ENCODE measurements at regions not wholly inside any gene's neighbourhood (a gene's known extent, or its start where the extent isn't known, plus 50 kb on each side); places are given as distances from the start of the nearest gene placed in this dataset.

DNA sequence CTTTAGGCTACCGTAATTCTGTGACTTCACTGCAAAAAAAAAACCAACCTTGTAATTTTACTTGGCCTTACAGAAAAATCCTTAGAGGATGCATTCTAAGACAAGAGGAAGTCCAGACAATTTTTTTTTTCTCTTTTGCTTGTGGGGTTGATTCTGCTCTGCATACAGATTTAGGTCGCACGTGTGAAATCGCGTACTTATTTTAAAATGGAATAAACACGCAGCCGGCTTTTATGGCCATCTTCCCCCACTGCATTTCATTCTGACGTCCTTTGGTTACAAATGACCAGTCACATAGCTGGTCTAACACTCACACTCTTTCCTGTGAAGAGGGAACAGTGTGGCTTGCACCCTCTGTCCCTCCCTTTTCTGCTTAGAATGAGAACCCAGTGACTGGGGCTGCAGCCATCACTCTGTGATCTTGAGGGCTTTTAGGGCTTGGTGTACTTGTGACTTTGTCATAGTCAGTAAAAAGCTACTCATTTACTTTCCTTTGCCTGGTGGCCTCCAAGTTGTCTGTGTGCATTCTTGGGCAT lies 63.6 kb upstream of the CARD11 start:
- TF ChIP-seq CTCF (IDR thresholded peaks at IDR 0.05; ENCODE audit: insufficient read depth, missing control alignments): no peak
- FAIRE-seq: no peak
- no peak for DNase-seq (ENCODE audit: insufficient read length, low spot score)

DNA sequence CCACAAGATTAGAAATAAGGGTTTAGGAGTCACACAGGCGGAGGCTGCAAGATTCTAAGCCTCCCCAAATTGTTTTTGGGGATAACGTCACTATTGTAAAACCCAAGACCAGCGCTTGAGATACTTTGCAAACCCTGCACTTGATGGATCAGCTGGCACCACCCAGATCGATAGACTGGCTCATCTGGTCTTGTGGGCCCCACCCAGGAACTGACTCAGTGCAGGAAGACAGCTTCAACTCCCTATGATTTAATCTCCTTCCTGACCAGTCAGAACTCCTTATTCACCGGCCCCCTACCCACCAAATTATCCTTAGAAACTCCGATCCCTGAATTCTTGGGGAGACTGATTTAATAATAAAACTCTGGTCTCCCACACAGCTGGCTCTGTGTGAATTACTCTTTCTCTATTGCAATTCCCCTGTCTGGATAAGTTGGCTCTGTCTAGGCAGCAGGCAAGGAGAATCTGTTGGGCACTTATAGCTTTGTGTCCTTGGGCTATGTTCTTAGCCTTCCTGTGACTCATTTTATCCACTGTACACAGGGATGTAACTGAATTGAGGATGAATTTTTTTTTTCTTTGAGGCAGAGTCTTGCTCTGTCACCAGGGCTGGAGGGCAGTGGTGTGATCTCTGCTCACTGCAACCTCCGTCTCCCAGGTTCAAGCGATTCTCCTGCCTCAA lies 64.4 kb upstream of the CARD11 start:
- DNase-seq (ENCODE audit: insufficient read length, low spot score) (no peak), FAIRE-seq (no peak)
- TF ChIP-seq CTCF (IDR thresholded peaks at IDR 0.05; ENCODE audit: insufficient read depth, missing control alignments): no peak

DNA sequence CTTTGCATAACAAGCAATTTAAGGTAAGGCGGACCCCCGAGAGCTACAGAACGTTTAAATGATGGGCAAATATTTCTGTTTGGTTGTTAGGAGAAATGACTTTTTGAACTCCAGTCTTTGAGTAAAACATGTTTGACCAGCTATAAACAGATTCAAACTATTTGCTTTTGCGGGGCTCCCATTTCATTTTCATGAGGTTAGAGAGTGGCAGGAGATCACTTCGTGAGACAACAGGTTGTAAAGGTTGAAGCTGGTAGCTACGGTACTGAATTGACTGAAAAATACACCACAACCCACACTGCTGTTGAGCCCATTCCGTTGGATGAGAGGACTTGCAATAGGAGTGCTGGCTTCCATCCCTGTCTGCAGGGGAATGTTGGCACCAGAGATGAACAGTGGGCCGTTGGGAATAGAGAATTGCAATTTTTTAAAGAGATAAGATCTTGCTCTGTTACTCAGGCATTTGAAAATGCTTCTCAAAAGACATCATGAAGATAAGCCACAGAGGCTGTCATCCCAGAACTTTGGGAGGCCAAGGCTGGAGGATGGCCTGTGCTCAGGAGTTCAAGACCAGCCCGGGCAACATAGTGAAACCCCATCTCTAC lies 65.7 kb upstream of the CARD11 start:
- no peak for DNase-seq (ENCODE audit: insufficient read length, low spot score)
- FAIRE-seq: no peak
- TF ChIP-seq CTCF (IDR thresholded peaks at IDR 0.05; ENCODE audit: insufficient read depth, missing control alignments): no peak

GRCh38 chr7:3112479-3113134 lies 68.9 kb upstream of the CARD11 start:
- FAIRE-seq (no peak), DNase-seq (ENCODE audit: insufficient read length, low spot score) (no peak)
- no peak for TF ChIP-seq CTCF (IDR thresholded peaks at IDR 0.05; ENCODE audit: insufficient read depth, missing control alignments)

- no peak for DNase-seq (ENCODE audit: insufficient read length, low spot score)
- no peak for TF ChIP-seq CTCF (IDR thresholded peaks at IDR 0.05; ENCODE audit: insufficient read depth, missing control alignments)
- no peak for FAIRE-seq
Observed at GRCh38 chr7:3114917-3115316, 71.2 kb upstream of the CARD11 start.

- no peak for TF ChIP-seq CTCF (IDR thresholded peaks at IDR 0.05; ENCODE audit: insufficient read depth, missing control alignments)
- FAIRE-seq (no peak), DNase-seq (ENCODE audit: insufficient read length, low spot score) (no peak)
Observed at GRCh38 chr7:3117081-3117480, 73.4 kb upstream of the CARD11 start.

All from D721Med (cell line).